SK-N-SH (cell line): ENCODE measurements at regions not wholly inside any gene's neighbourhood (a gene's known extent, or its start where the extent isn't known, plus 50 kb on each side); places are given as distances from the start of the nearest gene placed in this dataset.

ENCODE experiments used
- CTCF ChIA-PET: fragments of 300-600, 350-600 bp; formaldehyde crosslinking; extraction: SDS; loops from one replicate; lab custom pipeline; 2021; lab: Yijun Ruan, JAX
- POLR2A ChIA-PET: fragments of 350-600 bp; sonication (Branson Sonifier 250); formaldehyde crosslinking; extraction: SDS; loops from one replicate; lab custom pipeline; 2020; ENCODE audit warnings: antibody characterized with exemption, inconsistent platforms; lab: Yijun Ruan, JAX
- DNase-seq: peaks from one replicate; pipeline ENCODE4 v3.0.0; 2012
- H2AFZ ChIP-seq: fragments of 200-600 bp; sonication (generic); 2 replicates; pipeline ENCODE4 v1.8.1; 2016; ENCODE audit warnings: antibody characterized with exemption, mild to moderate bottlenecking, low read depth
- H3F3A ChIP-seq: fragments of 200-600 bp; sonication (generic); replicated peaks from 2 replicates; pipeline ENCODE3; 2016; ENCODE audit warnings: antibody characterized with exemption, mild to moderate bottlenecking; ENCODE audit not compliant: insufficient read depth
- H3K27ac ChIP-seq, 2 experiments: fragments of 200-500 bp in 1 of 2; fragments of 200-600 bp in 1 of 2; sonication (Bioruptor generic) in 1 of 2; sonication (generic), shearing (Covaris generic) in 1 of 2; 2 replicates each; pipeline versions ENCODE4 v1.5.1 to v1.6.1; 2014 to 2016; ENCODE audit warnings: low read depth in 2 of 2, inconsistent platforms in 1 of 2, low read length in 1 of 2, mild to moderate bottlenecking in 1 of 2, mixed read lengths in 1 of 2
- H3K27me3 ChIP-seq: fragments of 200-600 bp; sonication (generic), shearing (Covaris generic); 2 replicates; pipeline ENCODE4 v1.6.1; 2016; ENCODE audit warnings: mixed run types; ENCODE audit not compliant: insufficient read depth
- H3K36me3 ChIP-seq, 2 experiments: fragments of 200-500 bp in 1 of 2; fragments of 200-600 bp in 1 of 2; sonication (Bioruptor generic) in 1 of 2; sonication (generic) in 1 of 2; replicated peaks in 1 of 2; 2 replicates each; pipeline versions ENCODE3 to v1.5.1; 2014 to 2016; ENCODE audit warnings: low read length in 1 of 2, mild to moderate bottlenecking in 1 of 2; ENCODE audit not compliant: insufficient read depth in 2 of 2, control insufficient read depth in 1 of 2
- H3K4me1 ChIP-seq, 2 experiments: fragments of 200-500 bp in 1 of 2; fragments of 200-600 bp in 1 of 2; sonication (Bioruptor generic) in 1 of 2; sonication (generic), shearing (Covaris generic) in 1 of 2; 2 replicates each; pipeline versions ENCODE4 v1.5.1 to v1.6.1; 2014 to 2016; ENCODE audit warnings: low read depth in 1 of 2, low read length in 1 of 2, mixed run types in 1 of 2; ENCODE audit not compliant: insufficient read depth in 2 of 2, control insufficient read depth in 1 of 2
- H3K4me2 ChIP-seq: fragments of 200-600 bp; sonication (generic), shearing (Covaris generic); 2 replicates; pipeline ENCODE4 v1.6.1; 2017; ENCODE audit warnings: mixed run types
- H3K4me3 ChIP-seq, 2 experiments: fragments of 200-500 bp in 1 of 2; fragments of 200-600 bp in 1 of 2; sonication (Bioruptor generic) in 1 of 2; sonication (generic), shearing (Covaris generic) in 1 of 2; 2 replicates each; pipeline versions ENCODE4 v1.5.1 to v1.8.1; 2014 to 2016; ENCODE audit warnings: low read depth in 2 of 2, inconsistent platforms in 1 of 2, low read length in 1 of 2, mild to moderate bottlenecking in 1 of 2, mixed read lengths in 1 of 2, moderate library complexity in 1 of 2
- H3K79me2 ChIP-seq: fragments of 200-600 bp; sonication (generic); 2 replicates; pipeline ENCODE4 v1.8.1; 2017; ENCODE audit warnings: mild to moderate bottlenecking; ENCODE audit not compliant: insufficient read depth
- H3K9ac ChIP-seq: fragments of 200-600 bp; sonication (generic); 2 replicates; pipeline ENCODE4 v1.6.1; 2017; ENCODE audit warnings: mixed run types
- H3K9me2 ChIP-seq: fragments of 200-600 bp; sonication (generic); 2 replicates; pipeline ENCODE4 v1.6.1; 2017; ENCODE audit warnings: mixed run types
- H3K9me3 ChIP-seq: fragments of 200-600 bp; sonication (generic); 2 replicates; pipeline ENCODE4 v1.6.1; 2017; ENCODE audit warnings: mixed run types, mild to moderate bottlenecking, moderate library complexity
- H4K20me1 ChIP-seq: fragments of 200-600 bp; sonication (generic); 2 replicates; pipeline ENCODE4 v1.6.1; 2017; ENCODE audit warnings: mild to moderate bottlenecking, mixed run types; ENCODE audit not compliant: insufficient read depth
- CTCF ChIP-seq: fragments of 200-600 bp; sonication (generic); IDR thresholded peaks from 2 replicates; pipeline ENCODE4 v1.6.1; 2017; ENCODE audit warnings: antibody characterized with exemption, mild to moderate bottlenecking, moderate library complexity
- ELF1 ChIP-seq: IDR thresholded peaks from 2 replicates; pipeline ENCODE4 v1.4.0; 2012
- EZH2phosphoT487 ChIP-seq: fragments of 200-600 bp; sonication (generic); IDR thresholded peaks from 2 replicates; pipeline ENCODE4 v1.6.1; 2017; ENCODE audit warnings: low read depth, mixed run types, mild to moderate bottlenecking, antibody characterized with exemption, moderate library complexity, borderline replicate concordance
- FOSL2 ChIP-seq: IDR thresholded peaks from 2 replicates; pipeline ENCODE4 v1.4.0; 2012; ENCODE audit warnings: low read depth, mild to moderate bottlenecking, moderate library complexity, borderline replicate concordance
- FOXM1 ChIP-seq: IDR thresholded peaks from 2 replicates; pipeline ENCODE4 v1.4.0; 2012; ENCODE audit warnings: low read depth, mild to moderate bottlenecking
- GATA2 ChIP-seq: sonication (generic); formaldehyde crosslinking; IDR thresholded peaks from 2 replicates; pipeline ENCODE4 v1.5.0; 2020; ENCODE audit warnings: mild to moderate bottlenecking, missing genetic modification reagents
- MXI1 ChIP-seq: IDR thresholded peaks from 2 replicates; pipeline ENCODE4 v1.6.1; 2012; ENCODE audit warnings: mild to moderate bottlenecking, low read depth, low read length, improper control_type of control experiment
- NFIC ChIP-seq: IDR thresholded peaks from 2 replicates; pipeline ENCODE4 v1.4.0; 2012; ENCODE audit warnings: borderline replicate concordance
- NRF1 ChIP-seq: IDR thresholded peaks from 2 replicates; pipeline ENCODE4 v1.6.1; 2012; ENCODE audit warnings: low read depth, mild to moderate bottlenecking, low read length
- PBX3 ChIP-seq: IDR thresholded peaks from 2 replicates; pipeline ENCODE4; 2012
- POLR2AphosphoS5 ChIP-seq: IDR thresholded peaks from 2 replicates; pipeline ENCODE4 v1.6.1; 2012; ENCODE audit warnings: low read depth, low read length
- RAD21 ChIP-seq: IDR thresholded peaks from 2 replicates; pipeline ENCODE4 v1.6.1; 2012; ENCODE audit warnings: mild to moderate bottlenecking, low read length
- RCOR1 ChIP-seq: fragments of 150-350 bp; IDR thresholded peaks from 2 replicates; pipeline ENCODE4 v1.6.1; 2017; ENCODE audit warnings: antibody characterized with exemption, low read length
- RXRA ChIP-seq: IDR thresholded peaks from 2 replicates; pipeline ENCODE4 v1.4.0; 2012; ENCODE audit warnings: low read depth, mild to moderate bottlenecking, borderline replicate concordance
- TEAD4 ChIP-seq: IDR thresholded peaks from 2 replicates; pipeline ENCODE4 v1.4.0; 2012; ENCODE audit warnings: mild to moderate bottlenecking, borderline replicate concordance; ENCODE audit not compliant: insufficient read depth
- ZBTB33 ChIP-seq: IDR thresholded peaks from 2 replicates; pipeline ENCODE4 v1.4.0; 2012; ENCODE audit warnings: low read depth, borderline replicate concordance
- TF ChIP-seq, protein P1 (sequence below): IDR thresholded peaks from 2 replicates; pipeline ENCODE4 v1.6.1; 2012; ENCODE audit warnings: mild to moderate bottlenecking, low read depth, low read length, moderate library complexity
- TF ChIP-seq, protein P2 (sequence below): IDR thresholded peaks from 2 replicates; pipeline ENCODE4 v1.4.0; 2012; ENCODE audit warnings: low read depth

DNA sequence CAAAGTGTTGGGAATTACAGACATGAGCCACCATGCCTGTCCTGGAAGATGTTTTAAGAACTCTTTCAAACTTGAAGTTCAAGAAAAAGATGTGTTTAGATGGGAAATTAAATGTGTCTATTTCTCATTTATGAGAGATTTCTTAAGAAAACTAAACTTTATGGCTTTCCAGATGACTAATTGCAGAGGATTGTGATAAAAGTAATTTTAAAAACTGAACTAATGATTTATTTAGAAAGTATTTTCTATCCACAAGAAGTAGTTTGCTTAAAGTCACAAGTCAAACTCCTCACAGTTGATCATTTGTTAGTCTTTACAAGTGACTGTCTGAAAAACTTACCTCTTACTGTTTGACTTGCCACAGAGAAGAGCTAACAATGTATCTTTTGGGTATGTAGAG, 89.6 kb upstream of the SPRY2 start:
- Histone ChIP-seq H3K27me3 (no peaks in the 10 kb centered on the region), H3K4me1 (peaks cover 0 to 3% of the 10 kb centered on the region in 2 experiments; a peak in 3 of 4 replicates), H2AFZ (no peak overlapping the region), H3K9ac (no peak overlapping the region), H3K36me3 (no peaks in the 10 kb centered on the region), H3K4me3 (no peak overlapping the region), H3K9me2 (no peaks in the 10 kb centered on the region), H3F3A (no peaks in the 10 kb centered on the region), H3K79me2 (no peaks in the 10 kb centered on the region), H3K4me2 (no peak overlapping the region), H3K27ac (no peak overlapping the region), H3K9me3 (no peaks in the 10 kb centered on the region), H4K20me1 (no peaks in the 10 kb centered on the region)
- TF ChIP-seq, protein P1, sequence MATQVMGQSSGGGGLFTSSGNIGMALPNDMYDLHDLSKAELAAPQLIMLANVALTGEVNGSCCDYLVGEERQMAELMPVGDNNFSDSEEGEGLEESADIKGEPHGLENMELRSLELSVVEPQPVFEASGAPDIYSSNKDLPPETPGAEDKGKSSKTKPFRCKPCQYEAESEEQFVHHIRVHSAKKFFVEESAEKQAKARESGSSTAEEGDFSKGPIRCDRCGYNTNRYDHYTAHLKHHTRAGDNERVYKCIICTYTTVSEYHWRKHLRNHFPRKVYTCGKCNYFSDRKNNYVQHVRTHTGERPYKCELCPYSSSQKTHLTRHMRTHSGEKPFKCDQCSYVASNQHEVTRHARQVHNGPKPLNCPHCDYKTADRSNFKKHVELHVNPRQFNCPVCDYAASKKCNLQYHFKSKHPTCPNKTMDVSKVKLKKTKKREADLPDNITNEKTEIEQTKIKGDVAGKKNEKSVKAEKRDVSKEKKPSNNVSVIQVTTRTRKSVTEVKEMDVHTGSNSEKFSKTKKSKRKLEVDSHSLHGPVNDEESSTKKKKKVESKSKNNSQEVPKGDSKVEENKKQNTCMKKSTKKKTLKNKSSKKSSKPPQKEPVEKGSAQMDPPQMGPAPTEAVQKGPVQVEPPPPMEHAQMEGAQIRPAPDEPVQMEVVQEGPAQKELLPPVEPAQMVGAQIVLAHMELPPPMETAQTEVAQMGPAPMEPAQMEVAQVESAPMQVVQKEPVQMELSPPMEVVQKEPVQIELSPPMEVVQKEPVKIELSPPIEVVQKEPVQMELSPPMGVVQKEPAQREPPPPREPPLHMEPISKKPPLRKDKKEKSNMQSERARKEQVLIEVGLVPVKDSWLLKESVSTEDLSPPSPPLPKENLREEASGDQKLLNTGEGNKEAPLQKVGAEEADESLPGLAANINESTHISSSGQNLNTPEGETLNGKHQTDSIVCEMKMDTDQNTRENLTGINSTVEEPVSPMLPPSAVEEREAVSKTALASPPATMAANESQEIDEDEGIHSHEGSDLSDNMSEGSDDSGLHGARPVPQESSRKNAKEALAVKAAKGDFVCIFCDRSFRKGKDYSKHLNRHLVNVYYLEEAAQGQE: no peak
- TF ChIP-seq NRF1 (no peak), PBX3 (no peak), POLR2AphosphoS5 (no peak), ELF1 (no peak), RCOR1 (no peak), FOXM1 (no peak), RXRA (no peak), EZH2phosphoT487 (no peak), ZBTB33 (no peak), FOSL2 (no peak), CTCF (no peak), TEAD4 (no peak), MXI1 (no peak), RAD21 (no peak), GATA2 (CRISPR knock-in tag) (no peak), NFIC (no peak)
- TF ChIP-seq, protein P2, sequence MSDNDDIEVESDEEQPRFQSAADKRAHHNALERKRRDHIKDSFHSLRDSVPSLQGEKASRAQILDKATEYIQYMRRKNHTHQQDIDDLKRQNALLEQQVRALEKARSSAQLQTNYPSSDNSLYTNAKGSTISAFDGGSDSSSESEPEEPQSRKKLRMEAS: no peak
- no peak for DNase-seq
- POLR2A ChIA-PET: no interaction called here
- CTCF ChIA-PET: no interaction called here
